ENCODE measurements at regions not wholly inside any gene's neighbourhood (a gene's known extent, or its start where the extent isn't known, plus 50 kb on each side); places are given as distances from the start of the nearest gene placed in this dataset.

DNA sequence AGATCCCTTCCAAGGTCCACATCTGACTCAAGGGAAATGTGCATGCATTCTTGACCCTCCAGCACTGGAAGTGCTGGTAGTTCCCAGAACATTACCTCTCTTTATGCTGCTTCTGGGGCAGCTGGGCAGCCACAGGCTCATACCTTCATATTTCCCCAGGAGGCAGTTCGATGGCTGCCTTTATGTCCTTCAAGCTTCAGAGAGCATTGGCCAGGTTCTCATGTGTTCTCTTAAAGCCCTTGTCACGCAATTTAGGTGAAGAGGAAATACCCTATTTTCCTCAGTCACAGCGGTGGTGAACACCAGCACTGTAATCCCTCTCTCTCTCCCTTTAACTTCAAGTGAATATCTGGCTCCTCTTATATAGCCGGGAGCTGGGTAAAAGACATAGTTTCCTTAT is 134.3 kb downstream of the MID1IP1 start:
- POLR2A ChIA-PET: no interaction called here
- no peaks in the 10 kb centered on the region for H3K36me3 ChIP-seq (ENCODE audit: control insufficient read depth in 2 of 2, insufficient read depth in 1 of 2, low read length in 2 of 2)

DNA sequence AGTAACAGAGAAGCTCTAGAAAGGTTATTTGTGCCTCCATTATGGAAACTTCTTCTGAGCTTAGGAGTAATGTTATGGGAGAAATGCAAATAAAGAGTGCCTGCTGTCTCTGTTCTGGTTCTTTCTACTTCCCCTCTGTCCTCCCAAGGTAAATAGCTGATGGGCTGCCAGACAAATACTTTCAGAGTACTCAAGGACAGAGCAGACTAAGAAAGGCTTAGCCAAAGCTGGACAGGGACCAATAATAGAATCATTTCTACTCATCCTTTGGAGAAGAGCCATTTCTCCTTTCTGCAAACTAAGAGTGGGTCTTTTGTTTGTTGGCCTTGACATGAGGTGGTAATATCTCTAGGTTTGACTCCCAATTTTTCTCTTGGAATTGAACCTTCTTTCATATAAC is 136.1 kb downstream of the MID1IP1 start:
- Histone ChIP-seq H3K27ac (ENCODE audit: extremely low read depth, low read depth, low read length) (no peak overlapping the region), H3K4me3 (ENCODE audit: low read depth, low read length) (no peak overlapping the region), H3K4me1 (ENCODE audit: control insufficient read depth, insufficient read depth, low read length) (no peaks in the 10 kb centered on the region), H3K9me3 (ENCODE audit: control insufficient read depth, insufficient read depth, low read depth, low read length) (no peaks in the 10 kb centered on the region), H3K36me3 (ENCODE audit: control insufficient read depth in 2 of 2, insufficient read depth in 1 of 2, low read length in 2 of 2) (no peaks in the 10 kb centered on the region)
- ChIA-PET POLR2A (no interaction called here), CTCF (no interaction called here)
- TF ChIP-seq MEIS1 (CRISPR knock-in tag; IDR thresholded peaks at IDR 0.05; ENCODE audit: borderline replicate concordance) (no peak), ZNF140 (tag by site-specific recombination; IDR thresholded peaks at IDR 0.05) (no peak), SCRT1 (tag by site-specific recombination; IDR thresholded peaks at IDR 0.05; ENCODE audit: borderline replicate concordance) (no peak), IKZF3 (tag by site-specific recombination; IDR thresholded peaks at IDR 0.05) (no peak), GLI4 (tag by site-specific recombination; IDR thresholded peaks at IDR 0.05) (no peak), ZNF48 (tag by site-specific recombination; IDR thresholded peaks at IDR 0.05) (no peak), ZNF701 (tag by site-specific recombination; IDR thresholded peaks at IDR 0.05) (no peak), ZNF473 (tag by site-specific recombination; IDR thresholded peaks at IDR 0.05) (no peak), TCF7L2 (IDR thresholded peaks at IDR 0.05; ENCODE audit: borderline replicate concordance, low read depth, low read length) (no peak), ZNF202 (tag by site-specific recombination; IDR thresholded peaks at IDR 0.05; ENCODE audit: borderline replicate concordance) (no peak), ZBTB17 (tag by site-specific recombination; IDR thresholded peaks at IDR 0.05) (no peak), ZNF521 (tag by site-specific recombination; IDR thresholded peaks at IDR 0.05) (no peak), ZNF324 (tag by site-specific recombination; IDR thresholded peaks at IDR 0.05) (no peak), OVOL3 (tag by site-specific recombination; IDR thresholded peaks at IDR 0.05) (no peak), ZNF112 (tag by site-specific recombination; IDR thresholded peaks at IDR 0.05) (no peak), ZNF239 (tag by site-specific recombination; IDR thresholded peaks at IDR 0.05) (no peak), GFI1B (tag by site-specific recombination; IDR thresholded peaks at IDR 0.05) (no peak)
- TF ChIP-seq, protein P1, sequence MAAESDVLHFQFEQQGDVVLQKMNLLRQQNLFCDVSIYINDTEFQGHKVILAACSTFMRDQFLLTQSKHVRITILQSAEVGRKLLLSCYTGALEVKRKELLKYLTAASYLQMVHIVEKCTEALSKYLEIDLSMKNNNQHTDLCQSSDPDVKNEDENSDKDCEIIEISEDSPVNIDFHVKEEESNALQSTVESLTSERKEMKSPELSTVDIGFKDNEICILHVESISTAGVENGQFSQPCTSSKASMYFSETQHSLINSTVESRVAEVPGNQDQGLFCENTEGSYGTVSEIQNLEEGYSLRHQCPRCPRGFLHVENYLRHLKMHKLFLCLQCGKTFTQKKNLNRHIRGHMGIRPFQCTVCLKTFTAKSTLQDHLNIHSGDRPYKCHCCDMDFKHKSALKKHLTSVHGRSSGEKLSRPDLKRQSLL (tag by site-specific recombination; IDR thresholded peaks at IDR 0.05): no peak
- TF ChIP-seq, protein P2, sequence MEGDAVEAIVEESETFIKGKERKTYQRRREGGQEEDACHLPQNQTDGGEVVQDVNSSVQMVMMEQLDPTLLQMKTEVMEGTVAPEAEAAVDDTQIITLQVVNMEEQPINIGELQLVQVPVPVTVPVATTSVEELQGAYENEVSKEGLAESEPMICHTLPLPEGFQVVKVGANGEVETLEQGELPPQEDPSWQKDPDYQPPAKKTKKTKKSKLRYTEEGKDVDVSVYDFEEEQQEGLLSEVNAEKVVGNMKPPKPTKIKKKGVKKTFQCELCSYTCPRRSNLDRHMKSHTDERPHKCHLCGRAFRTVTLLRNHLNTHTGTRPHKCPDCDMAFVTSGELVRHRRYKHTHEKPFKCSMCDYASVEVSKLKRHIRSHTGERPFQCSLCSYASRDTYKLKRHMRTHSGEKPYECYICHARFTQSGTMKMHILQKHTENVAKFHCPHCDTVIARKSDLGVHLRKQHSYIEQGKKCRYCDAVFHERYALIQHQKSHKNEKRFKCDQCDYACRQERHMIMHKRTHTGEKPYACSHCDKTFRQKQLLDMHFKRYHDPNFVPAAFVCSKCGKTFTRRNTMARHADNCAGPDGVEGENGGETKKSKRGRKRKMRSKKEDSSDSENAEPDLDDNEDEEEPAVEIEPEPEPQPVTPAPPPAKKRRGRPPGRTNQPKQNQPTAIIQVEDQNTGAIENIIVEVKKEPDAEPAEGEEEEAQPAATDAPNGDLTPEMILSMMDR (tag by site-specific recombination; IDR thresholded peaks at IDR 0.05): no peak
- TF ChIP-seq, protein P3, sequence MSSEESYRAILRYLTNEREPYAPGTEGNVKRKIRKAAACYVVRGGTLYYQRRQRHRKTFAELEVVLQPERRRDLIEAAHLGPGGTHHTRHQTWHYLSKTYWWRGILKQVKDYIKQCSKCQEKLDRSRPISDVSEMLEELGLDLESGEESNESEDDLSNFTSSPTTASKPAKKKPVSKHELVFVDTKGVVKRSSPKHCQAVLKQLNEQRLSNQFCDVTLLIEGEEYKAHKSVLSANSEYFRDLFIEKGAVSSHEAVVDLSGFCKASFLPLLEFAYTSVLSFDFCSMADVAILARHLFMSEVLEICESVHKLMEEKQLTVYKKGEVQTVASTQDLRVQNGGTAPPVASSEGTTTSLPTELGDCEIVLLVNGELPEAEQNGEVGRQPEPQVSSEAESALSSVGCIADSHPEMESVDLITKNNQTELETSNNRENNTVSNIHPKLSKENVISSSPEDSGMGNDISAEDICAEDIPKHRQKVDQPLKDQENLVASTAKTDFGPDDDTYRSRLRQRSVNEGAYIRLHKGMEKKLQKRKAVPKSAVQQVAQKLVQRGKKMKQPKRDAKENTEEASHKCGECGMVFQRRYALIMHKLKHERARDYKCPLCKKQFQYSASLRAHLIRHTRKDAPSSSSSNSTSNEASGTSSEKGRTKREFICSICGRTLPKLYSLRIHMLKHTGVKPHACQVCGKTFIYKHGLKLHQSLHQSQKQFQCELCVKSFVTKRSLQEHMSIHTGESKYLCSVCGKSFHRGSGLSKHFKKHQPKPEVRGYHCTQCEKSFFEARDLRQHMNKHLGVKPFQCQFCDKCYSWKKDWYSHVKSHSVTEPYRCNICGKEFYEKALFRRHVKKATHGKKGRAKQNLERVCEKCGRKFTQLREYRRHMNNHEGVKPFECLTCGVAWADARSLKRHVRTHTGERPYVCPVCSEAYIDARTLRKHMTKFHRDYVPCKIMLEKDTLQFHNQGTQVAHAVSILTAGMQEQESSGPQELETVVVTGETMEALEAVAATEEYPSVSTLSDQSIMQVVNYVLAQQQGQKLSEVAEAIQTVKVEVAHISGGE (tag by site-specific recombination; conservative IDR thresholded peaks at IDR 0.05; ENCODE audit: low read depth): no peak

More for the DNA sequence above, 134.3 kb downstream of the MID1IP1 start:
- Histone ChIP-seq H3K4me1 (ENCODE audit: control insufficient read depth, insufficient read depth, low read length) (no peaks in the 10 kb centered on the region), H3K4me3 (ENCODE audit: low read depth, low read length) (no peak overlapping the region), H3K27ac (ENCODE audit: extremely low read depth, low read depth, low read length) (no peak overlapping the region), H3K9me3 (ENCODE audit: control insufficient read depth, insufficient read depth, low read depth, low read length) (no peaks in the 10 kb centered on the region)
- TF ChIP-seq, protein P4, sequence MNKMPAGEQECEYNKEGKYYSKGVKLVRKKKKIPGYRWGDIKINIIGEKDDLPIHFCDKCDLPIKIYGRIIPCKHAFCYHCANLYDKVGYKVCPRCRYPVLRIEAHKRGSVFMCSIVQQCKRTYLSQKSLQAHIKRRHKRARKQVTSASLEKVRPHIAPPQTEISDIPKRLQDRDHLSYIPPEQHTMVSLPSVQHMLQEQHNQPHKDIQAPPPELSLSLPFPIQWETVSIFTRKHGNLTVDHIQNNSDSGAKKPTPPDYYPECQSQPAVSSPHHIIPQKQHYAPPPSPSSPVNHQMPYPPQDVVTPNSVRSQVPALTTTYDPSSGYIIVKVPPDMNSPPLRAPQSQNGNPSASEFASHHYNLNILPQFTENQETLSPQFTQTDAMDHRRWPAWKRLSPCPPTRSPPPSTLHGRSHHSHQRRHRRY (tag by site-specific recombination; IDR thresholded peaks at IDR 0.05): no peak
- TF ChIP-seq ZNF549 (tag by site-specific recombination; IDR thresholded peaks at IDR 0.05): no peak
- CTCF ChIA-PET: no interaction called here

All from HEK293 (cell line).